Activated CD8-positive, alpha-beta T cell treated with anti-CD3 and anti-CD28 coated beads for 36 hours (primary cell): ENCODE measurements at regions not wholly inside any gene's neighbourhood (a gene's known extent, or its start where the extent isn't known, plus 50 kb on each side); places are given as distances from the start of the nearest gene placed in this dataset.
A peak's percentile ranks its signal among the peaks of the same experiment; 100 is the strongest.

Source experiments
- ATAC-seq: fragments of 200-7000 bp; cut with Tn5 transposase; one replicate; pipeline ENCODE4 v1.10.0; 2021; ENCODE audit warnings: mild to moderate bottlenecking, moderate library complexity
- CTCF ChIA-PET: fragments of 350-600 bp; sonication (Branson Sonifier 250); formaldehyde crosslinking; loops from one replicate; lab custom pipeline; 2021; ENCODE audit warnings: antibody characterized with exemption; lab: Charles Lee
- POLR2A ChIA-PET: fragments of 350-600 bp; sonication (Branson Sonifier 250); formaldehyde crosslinking; loops from one replicate; lab custom pipeline; 2021; ENCODE audit warnings: antibody characterized with exemption; lab: Charles Lee
- DNase-seq: peaks from one replicate; pipeline ENCODE4 v3.0.0-alpha.2; 2020
- H3K27ac Mint-ChIP-seq: one replicate; pipeline ENCODE4 v1.8.0; 2021; ENCODE audit warnings: mild to moderate bottlenecking, mixed read lengths
- H3K27me3 Mint-ChIP-seq: one replicate; pipeline ENCODE4 v1.8.0; 2021; ENCODE audit warnings: mixed read lengths
- H3K36me3 Mint-ChIP-seq: one replicate; pipeline ENCODE4 v1.8.0; 2021; ENCODE audit warnings: low read depth, mixed read lengths
- H3K4me1 Mint-ChIP-seq: one replicate; pipeline ENCODE4 v1.8.0; 2021; ENCODE audit warnings: low read depth, mixed read lengths
- H3K4me3 Mint-ChIP-seq: one replicate; pipeline ENCODE4 v1.8.0; 2021; ENCODE audit warnings: mild to moderate bottlenecking, moderate library complexity, mixed read lengths
- H3K9me3 Mint-ChIP-seq: one replicate; pipeline ENCODE4 v1.8.0; 2021; ENCODE audit warnings: mixed read lengths
- intact Hi-C: fragments of 100-400 bp; cut with micrococcal nuclease; formaldehyde crosslinking; loops from one replicate; pipeline ENCODE4 v1.10.0; 2022
- TF ChIP-seq, protein P1 (sequence below): fragments of 200-600 bp; IDR thresholded peaks from one replicate; pipeline ENCODE4 v1.8.0; 2022; ENCODE audit warnings: antibody characterized with exemption, mild to moderate bottlenecking

DNA sequence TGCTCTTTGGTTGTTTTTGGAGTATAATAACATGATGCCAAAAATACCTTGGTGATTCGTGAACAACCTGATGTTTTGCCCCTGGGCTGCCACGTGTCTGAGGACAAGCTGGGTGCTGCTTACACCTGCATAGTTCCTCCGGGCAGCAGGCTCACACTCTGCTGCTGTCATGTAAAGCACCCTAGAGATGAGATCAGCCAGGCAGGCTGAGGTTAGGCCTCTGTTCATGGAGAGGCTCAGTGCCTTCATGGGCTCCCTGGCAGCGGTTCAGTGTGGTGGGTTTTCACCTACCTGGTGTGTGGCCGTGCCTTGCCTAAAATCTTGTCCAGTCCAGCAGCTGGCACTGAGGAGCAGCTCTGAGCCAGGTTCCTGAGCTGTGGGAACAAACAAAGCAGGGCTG, 60.1 kb upstream of the TAGAP start:
- TF ChIP-seq, protein P1, sequence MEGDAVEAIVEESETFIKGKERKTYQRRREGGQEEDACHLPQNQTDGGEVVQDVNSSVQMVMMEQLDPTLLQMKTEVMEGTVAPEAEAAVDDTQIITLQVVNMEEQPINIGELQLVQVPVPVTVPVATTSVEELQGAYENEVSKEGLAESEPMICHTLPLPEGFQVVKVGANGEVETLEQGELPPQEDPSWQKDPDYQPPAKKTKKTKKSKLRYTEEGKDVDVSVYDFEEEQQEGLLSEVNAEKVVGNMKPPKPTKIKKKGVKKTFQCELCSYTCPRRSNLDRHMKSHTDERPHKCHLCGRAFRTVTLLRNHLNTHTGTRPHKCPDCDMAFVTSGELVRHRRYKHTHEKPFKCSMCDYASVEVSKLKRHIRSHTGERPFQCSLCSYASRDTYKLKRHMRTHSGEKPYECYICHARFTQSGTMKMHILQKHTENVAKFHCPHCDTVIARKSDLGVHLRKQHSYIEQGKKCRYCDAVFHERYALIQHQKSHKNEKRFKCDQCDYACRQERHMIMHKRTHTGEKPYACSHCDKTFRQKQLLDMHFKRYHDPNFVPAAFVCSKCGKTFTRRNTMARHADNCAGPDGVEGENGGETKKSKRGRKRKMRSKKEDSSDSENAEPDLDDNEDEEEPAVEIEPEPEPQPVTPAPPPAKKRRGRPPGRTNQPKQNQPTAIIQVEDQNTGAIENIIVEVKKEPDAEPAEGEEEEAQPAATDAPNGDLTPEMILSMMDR = no peak
- Mint-ChIP-seq H3K36me3 (no peaks in the 10 kb centered on the region), H3K4me1 (peaks cover 88% of the 10 kb centered on the region), H3K9me3 (no peaks in the 10 kb centered on the region), H3K27ac (peak overlapping the region; percentile 91), H3K4me3 (peak overlapping the region; percentile 68), H3K27me3 (no peaks in the 10 kb centered on the region)
- ChIA-PET POLR2A (interaction anchor here (1.4 to 27.1 kb wide), 8 partner anchors 12 to 105 kb away, joined by 4 to 766 read pairs (median 16); partner anchors contain the start of genes RSPH3 and TAGAP), CTCF (interaction anchor here (0.8 to 18.2 kb wide), 24 partner anchors 8 to 109 kb away, joined by 3 to 506 read pairs (median 8); partner anchors contain the start of genes RSPH3 and TAGAP)
- intact Hi-C loops = loop anchor here (2.0 kb wide), 2 partner anchors 62 to 96 kb away; no protein-coding TSS in a partner anchor
- no peak for ATAC-seq
- peak; percentile 63 for DNase-seq

DNA sequence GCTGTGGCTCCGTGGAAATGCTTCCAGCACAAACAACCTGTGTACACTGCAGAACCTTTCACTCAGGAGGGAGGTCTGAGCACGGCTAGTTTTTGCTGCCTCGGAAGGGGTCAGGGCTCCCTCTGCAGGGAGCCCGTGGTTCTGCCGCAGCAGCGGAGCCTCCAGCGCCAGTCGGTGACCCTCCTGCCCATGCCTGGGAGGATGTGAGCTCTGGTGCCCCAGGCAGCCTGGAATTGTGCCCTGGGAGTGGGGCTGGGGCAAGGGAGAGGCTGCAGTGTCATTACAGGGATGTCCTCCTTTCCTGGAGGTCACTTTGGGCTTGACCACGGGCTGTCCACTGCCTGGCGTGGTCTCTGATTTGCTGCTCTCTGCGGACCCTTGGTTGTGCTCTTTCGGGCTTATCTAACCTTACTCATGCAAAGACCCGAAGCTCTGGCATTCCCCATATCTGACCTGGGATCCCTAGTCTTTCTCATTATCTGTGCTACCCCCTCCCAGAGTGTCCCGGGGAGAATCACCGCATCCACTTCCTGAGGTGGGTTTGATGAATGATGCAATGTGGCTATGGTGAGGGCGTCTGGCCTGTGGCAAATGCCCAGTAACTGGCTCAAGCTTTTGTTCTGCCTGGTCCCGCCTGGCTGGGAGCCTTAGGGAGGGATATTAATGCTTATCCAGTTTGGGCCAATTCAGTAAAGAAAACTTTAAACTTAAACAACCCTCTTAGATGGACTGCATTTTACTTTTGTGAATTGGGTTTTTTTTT, 59.6 kb upstream of the TAGAP start:
- POLR2A ChIA-PET = interaction anchor here (1.0 to 27.1 kb wide), 8 partner anchors 11 to 105 kb away, joined by 3 to 766 read pairs (median 14); partner anchors contain the start of genes RSPH3 and TAGAP

DNA sequence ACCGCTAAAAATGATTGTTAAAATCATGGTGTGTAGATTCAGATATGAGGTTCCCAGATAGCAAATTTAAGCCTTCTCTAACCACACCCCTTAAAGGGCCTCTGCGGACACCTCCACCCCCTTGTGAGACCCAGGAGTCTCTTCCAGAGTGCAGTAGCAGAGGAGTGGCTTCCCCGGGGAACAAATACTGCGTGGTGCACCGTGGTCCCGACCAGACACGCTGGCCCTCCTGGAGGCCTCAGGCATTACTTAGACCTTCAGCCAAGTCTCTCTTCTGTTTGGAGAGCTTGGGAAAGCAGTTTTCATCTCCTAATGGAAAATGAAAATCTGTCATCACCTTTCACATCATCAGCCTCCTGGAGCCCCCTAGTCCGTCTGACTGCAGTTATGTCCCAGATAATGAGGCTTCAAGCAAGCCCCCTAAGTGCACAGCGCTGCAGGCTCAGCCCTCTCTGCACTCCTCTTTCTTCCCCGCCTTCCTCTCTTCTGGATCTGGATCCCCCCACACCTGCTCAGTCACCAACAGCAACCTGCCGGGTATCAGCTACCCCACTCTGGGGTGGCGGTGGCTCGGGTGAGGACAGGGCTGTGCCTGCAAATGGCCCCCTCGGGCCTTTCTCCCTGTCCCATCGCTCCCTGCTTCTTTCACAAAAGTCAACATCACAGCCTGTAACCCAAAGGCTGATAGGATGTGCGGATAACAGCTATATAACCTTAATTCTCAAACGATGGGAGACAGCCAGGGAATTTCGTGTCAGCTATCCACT, 58.8 kb upstream of the TAGAP start:
- H3K9me3 Mint-ChIP-seq = no peaks in the 10 kb centered on the region
- intact Hi-C loops = loop anchor here (2.0 kb wide), 2 partner anchors 61 to 95 kb away; no protein-coding TSS in a partner anchor
- H3K27me3 Mint-ChIP-seq = no peaks in the 10 kb centered on the region
- ChIA-PET POLR2A (interaction anchor here (1.0 to 27.1 kb wide), 9 partner anchors 10 to 104 kb away, joined by 3 to 766 read pairs (median 14); partner anchors contain the start of genes RSPH3 and TAGAP), CTCF (interaction anchor here (0.6 to 18.2 kb wide), 28 partner anchors 9 to 552 kb away, joined by 3 to 506 read pairs (median 7); partner anchors contain the start of genes RSPH3 and TAGAP)
- H3K36me3 Mint-ChIP-seq = peaks cover 3% of the 10 kb centered on the region
- ATAC-seq (no peak), DNase-seq (no peak)
- TF ChIP-seq, protein P1 = no peak
- peak overlapping the region; percentile 91 for H3K27ac Mint-ChIP-seq
- peaks cover 90% of the 10 kb centered on the region for H3K4me1 Mint-ChIP-seq
- peak overlapping the region; percentile 68 for H3K4me3 Mint-ChIP-seq

More for the DNA sequence above, 59.6 kb upstream of the TAGAP start:
- Mint-ChIP-seq H3K4me1 (peaks cover 87% of the 10 kb centered on the region), H3K27ac (peak overlapping the region; percentile 91), H3K27me3 (no peaks in the 10 kb centered on the region), H3K9me3 (no peaks in the 10 kb centered on the region), H3K36me3 (peaks cover under 1% of the 10 kb centered on the region), H3K4me3 (peak overlapping the region; percentile 68)
- intact Hi-C loops = loop anchor here (2.0 kb wide), 2 partner anchors 62 to 96 kb away; no protein-coding TSS in a partner anchor
- CTCF ChIA-PET = interaction anchor here (0.6 to 18.2 kb wide), 38 partner anchors 9 to 552 kb away, joined by 3 to 506 read pairs (median 6); partner anchors contain the start of genes RSPH3 and TAGAP
- peak; percentile 82 for DNase-seq
- TF ChIP-seq, protein P1 = peak; percentile 97
- peak; percentile 62 for ATAC-seq

DNA sequence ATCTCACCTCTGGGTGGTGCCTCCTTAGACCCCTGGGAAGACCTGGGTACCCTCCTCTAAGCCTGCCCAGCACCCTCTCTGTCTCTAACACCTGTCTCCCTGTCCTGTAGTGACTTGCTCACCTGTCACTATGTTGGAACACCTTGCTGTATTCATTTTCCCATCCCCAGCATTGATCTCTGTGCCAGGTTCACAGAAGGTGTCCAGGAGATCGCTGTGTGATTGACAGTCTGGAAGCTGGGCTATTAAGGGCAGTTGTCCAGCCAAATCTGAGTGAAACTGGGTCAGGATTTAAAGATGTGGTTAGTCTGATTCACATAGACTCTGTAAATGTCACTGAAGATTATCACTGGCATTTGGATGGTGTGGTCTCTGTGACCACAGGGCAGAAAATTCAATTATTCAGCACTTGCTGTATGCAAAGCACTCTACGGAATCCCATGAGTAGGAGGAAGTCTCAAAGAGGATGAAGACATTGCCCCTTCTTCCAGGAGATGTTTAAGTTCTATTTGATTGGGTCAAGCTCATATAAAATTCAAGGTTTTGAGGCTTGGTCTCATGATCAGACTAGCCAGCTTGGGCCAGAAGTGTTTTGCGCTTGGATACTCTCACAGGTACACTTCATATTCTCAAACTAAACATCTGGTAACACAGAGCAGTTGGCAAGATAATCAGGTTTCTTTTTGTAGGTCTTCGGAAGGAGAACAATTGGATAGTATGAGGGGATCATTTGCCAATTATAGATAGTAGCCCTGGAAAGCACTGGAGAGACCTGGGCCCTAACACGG, 57.8 kb upstream of the TAGAP start:
- ChIA-PET CTCF (interaction anchor here (1.1 to 18.2 kb wide), 9 partner anchors 8 to 102 kb away, joined by 4 to 506 read pairs (median 29); partner anchors contain the start of genes RSPH3 and TAGAP), POLR2A (interaction anchor here (1.2 to 27.1 kb wide), 4 partner anchors 22 to 98 kb away, joined by 3 to 766 read pairs (median 115); partner anchors contain the start of gene TAGAP)
- H3K27ac Mint-ChIP-seq = peak overlapping the region; percentile 21
- H3K36me3 Mint-ChIP-seq = peaks cover 3% of the 10 kb centered on the region
- H3K4me3 Mint-ChIP-seq = no peak overlapping the region
- ATAC-seq (no peak), DNase-seq (no peak)
- no peaks in the 10 kb centered on the region for H3K27me3 Mint-ChIP-seq
- intact Hi-C loops = no loop called here
- TF ChIP-seq, protein P1 = no peak
- H3K9me3 Mint-ChIP-seq = no peaks in the 10 kb centered on the region
- H3K4me1 Mint-ChIP-seq = peaks cover 87% of the 10 kb centered on the region
